H1 (cell line): ENCODE measurements at regions not wholly inside any gene's neighbourhood (a gene's known extent, or its start where the extent isn't known, plus 50 kb on each side); places are given as distances from the start of the nearest gene placed in this dataset.

ENCODE experiments used
- CTCF ChIA-PET: fragments of 300-600 bp; sonication (Branson Sonifier 250); formaldehyde crosslinking; loops from one replicate; lab custom pipeline; 2021; ENCODE audit not compliant: partially characterized antibody; lab: Charles Lee
- POLR2A ChIA-PET: fragments of 300-600 bp; sonication (Branson Sonifier 250); formaldehyde crosslinking; loops from one replicate; lab custom pipeline; 2021; ENCODE audit warnings: inconsistent platforms; ENCODE audit not compliant: partially characterized antibody; lab: Charles Lee
- DNase-seq, 2 experiments: peaks; one replicate each; pipeline versions ENCODE4 v3.0.0 to v3.0.0-alpha.2; 2010 to 2022; ENCODE audit warnings: low spot score in 2 of 2, low read depth in 1 of 2, mixed read lengths in 1 of 2
- FAIRE-seq: peaks from 2 replicates; lab custom pipeline; 2011; peaks lifted over from hg19 to GRCh38; lab: Jason Lieb, UNC
- H2AFZ ChIP-seq: 2 replicates; pipeline ENCODE4 v1.8.1; 2012; ENCODE audit warnings: low read length, inconsistent platforms
- H2AK5ac ChIP-seq: 2 replicates; pipeline ENCODE4 v1.6.1; 2013; ENCODE audit warnings: low read depth, low read length
- H2BK120ac ChIP-seq: replicated peaks from 2 replicates; pipeline ENCODE3; 2013; ENCODE audit warnings: low read depth, low read length, inconsistent platforms
- H2BK12ac ChIP-seq: 2 replicates; pipeline ENCODE4 v1.6.1; 2013; ENCODE audit warnings: low read depth, low read length
- H2BK15ac ChIP-seq: 2 replicates; pipeline ENCODE4 v1.6.1; 2013; ENCODE audit warnings: low read length
- H2BK20ac ChIP-seq: 2 replicates; pipeline ENCODE4 v1.6.1; 2013; ENCODE audit warnings: low read length
- H2BK5ac ChIP-seq: 2 replicates; pipeline ENCODE4 v1.6.1; 2013; ENCODE audit warnings: low read depth, low read length
- H3K14ac ChIP-seq: 2 replicates; pipeline ENCODE4 v1.6.1; 2013; ENCODE audit warnings: inconsistent platforms; ENCODE audit not compliant: insufficient read length
- H3K18ac ChIP-seq: 2 replicates; pipeline ENCODE4 v1.6.1; 2013; ENCODE audit warnings: low read length; ENCODE audit errors: extremely low read depth
- H3K23ac ChIP-seq: 2 replicates; pipeline ENCODE4 v1.6.1; 2013; ENCODE audit warnings: inconsistent platforms; ENCODE audit not compliant: insufficient read length
- H3K23me2 ChIP-seq: 2 replicates; pipeline ENCODE4 v1.6.1; 2013; ENCODE audit warnings: low read depth, low read length
- H3K27ac ChIP-seq: 2 replicates; pipeline ENCODE4 v1.6.1; 2011; ENCODE audit warnings: low read depth, low read length, inconsistent platforms
- H3K27me3 ChIP-seq, 4 experiments: replicated peaks in 1 of 4; 1 replicate in 1 of 4; 2 replicates in 3 of 4; pipeline versions ENCODE4 v1.6.1 to v1.8.1; 2011 to 2013; ENCODE audit warnings: low read length in 3 of 4, mild to moderate bottlenecking in 3 of 4, inconsistent platforms in 2 of 4, mixed read lengths in 2 of 4, moderate library complexity in 1 of 4; ENCODE audit not compliant: control insufficient read depth in 3 of 4, insufficient read depth in 3 of 4; ENCODE audit errors: extremely low read depth in 1 of 4
- H3K36me3 ChIP-seq, 4 experiments: 2 replicates each; pipeline versions ENCODE4 v1.6.1 to v1.8.1; 2011 to 2013; ENCODE audit warnings: mild to moderate bottlenecking in 4 of 4, low read length in 3 of 4, moderate library complexity in 2 of 4, control low read depth in 1 of 4, inconsistent platforms in 1 of 4; ENCODE audit not compliant: insufficient read depth in 4 of 4, control insufficient read depth in 2 of 4
- H3K4ac ChIP-seq: replicated peaks from 2 replicates; pipeline ENCODE3; 2013; ENCODE audit warnings: low read length, low read depth, mixed read lengths, inconsistent platforms; ENCODE audit not compliant: insufficient read length
- H3K4me1 ChIP-seq, 4 experiments: replicated peaks in 1 of 4; 1 replicate in 1 of 4; 2 replicates in 3 of 4; pipeline versions ENCODE4 v1.6.1 to v1.8.1; 2011 to 2013; ENCODE audit warnings: low read length in 3 of 4, inconsistent platforms in 2 of 4, mixed read lengths in 1 of 4; ENCODE audit not compliant: insufficient read depth in 4 of 4, control insufficient read depth in 3 of 4
- H3K4me2 ChIP-seq, 2 experiments: 2 replicates each; pipeline versions ENCODE4 v1.6.1 to v1.8.1; 2011 to 2013; ENCODE audit warnings: low read depth in 2 of 2, low read length in 2 of 2, control low read depth in 1 of 2, inconsistent platforms in 1 of 2, mild to moderate bottlenecking in 1 of 2; ENCODE audit not compliant: insufficient read depth in 1 of 2
- H3K4me3 ChIP-seq, 4 experiments: fragments of 200-600, 300-600 bp in 1 of 4; sonication (generic), shearing (Covaris generic), sonication (Bioruptor Twin) in 1 of 4; 2 replicates each; pipeline versions ENCODE4 v1.5.1 to v1.8.1; 2011 to 2016; ENCODE audit warnings: low read length in 4 of 4, low read depth in 3 of 4, control low read depth in 2 of 4, inconsistent platforms in 2 of 4, mild to moderate bottlenecking in 2 of 4, mixed read lengths in 1 of 4, moderate library complexity in 1 of 4; ENCODE audit not compliant: insufficient read depth in 2 of 4; ENCODE audit errors: extremely low read depth in 1 of 4
- H3K56ac ChIP-seq: replicated peaks from 2 replicates; pipeline ENCODE3; 2013; ENCODE audit warnings: low read depth, mild to moderate bottlenecking, mixed read lengths, low read length, inconsistent platforms; ENCODE audit not compliant: insufficient read length
- H3K79me1 ChIP-seq: 2 replicates; pipeline ENCODE4 v1.6.1; 2013; ENCODE audit warnings: low read depth, low read length, control low read depth
- H3K79me2 ChIP-seq, 2 experiments: 2 replicates each; pipeline versions ENCODE4 v1.6.1 to v1.8.1; 2012 to 2013; ENCODE audit warnings: low read length in 2 of 2, mild to moderate bottlenecking in 2 of 2, inconsistent platforms in 1 of 2; ENCODE audit not compliant: insufficient read depth in 2 of 2, control insufficient read depth in 1 of 2
- H3K9ac ChIP-seq, 4 experiments: replicated peaks in 1 of 4; 1 replicate in 1 of 4; 2 replicates in 3 of 4; pipeline versions ENCODE4 v1.6.1 to v1.8.1; 2011 to 2013; ENCODE audit warnings: low read depth in 3 of 4, low read length in 3 of 4, control low read depth in 2 of 4, mild to moderate bottlenecking in 2 of 4, moderate library complexity in 2 of 4, inconsistent platforms in 1 of 4; ENCODE audit errors: extremely low read depth in 1 of 4
- H3K9me3 ChIP-seq, 2 experiments: 2 replicates each; pipeline versions ENCODE4 v1.6.1 to v1.8.1; 2012 to 2013; ENCODE audit warnings: mild to moderate bottlenecking in 2 of 2, moderate library complexity in 2 of 2, control low read depth in 1 of 2, inconsistent platforms in 1 of 2, low read depth in 1 of 2, low read length in 1 of 2, mixed read lengths in 1 of 2; ENCODE audit not compliant: insufficient read depth in 2 of 2
- H4K20me1 ChIP-seq, 2 experiments: replicated peaks in 1 of 2; 2 replicates each; pipeline versions ENCODE3 to v1.8.1; 2011 to 2013; ENCODE audit warnings: inconsistent platforms in 2 of 2, low read length in 2 of 2, mild to moderate bottlenecking in 1 of 2; ENCODE audit not compliant: insufficient read depth in 2 of 2, control insufficient read depth in 1 of 2
- H4K5ac ChIP-seq: 2 replicates; pipeline ENCODE4 v1.6.1; 2013; ENCODE audit warnings: low read length, low read depth, mixed read lengths, inconsistent platforms; ENCODE audit not compliant: insufficient read length
- H4K8ac ChIP-seq: 2 replicates; pipeline ENCODE4 v1.8.0; 2013; ENCODE audit warnings: mild to moderate bottlenecking, moderate library complexity, low read length, inconsistent platforms; ENCODE audit not compliant: insufficient read depth; ENCODE audit errors: extremely low read depth
- H4K91ac ChIP-seq: replicated peaks from 2 replicates; pipeline ENCODE3; 2013; ENCODE audit warnings: low read length, mixed read lengths, inconsistent platforms; ENCODE audit not compliant: insufficient read length
- BRCA1 ChIP-seq: IDR thresholded peaks from 2 replicates; pipeline ENCODE4 v1.6.1; 2012; ENCODE audit warnings: low read depth, low read length, improper control_type of control experiment
- JUND ChIP-seq: IDR thresholded peaks from 2 replicates; pipeline ENCODE4 v1.6.1; 2011; ENCODE audit warnings: mild to moderate bottlenecking, improper control_type of control experiment, low read length
- NANOG ChIP-seq: IDR thresholded peaks from 2 replicates; pipeline ENCODE4 v1.6.1; 2011; ENCODE audit warnings: low read length, low read depth, mild to moderate bottlenecking, inconsistent platforms; ENCODE audit not compliant: insufficient read depth, poor library complexity, severe bottlenecking
- RNF2 ChIP-seq: fragments of 200-900, 300-1000 bp; sonication (generic); IDR thresholded peaks from 2 replicates; pipeline ENCODE4 v1.7.1; 2016; ENCODE audit warnings: borderline replicate concordance, low read depth, mild to moderate bottlenecking, antibody characterized with exemption, low read length; ENCODE audit not compliant: poor library complexity, severe bottlenecking; ENCODE audit errors: missing control alignments
- SAP30 ChIP-seq: fragments of 300-600 bp; sonication (generic); IDR thresholded peaks from 2 replicates; pipeline ENCODE4 v1.7.1; 2012; ENCODE audit warnings: low read length, moderate library complexity, mild to moderate bottlenecking, inconsistent platforms; ENCODE audit not compliant: insufficient read depth, insufficient replicate concordance
- WGBS, 2 experiments: shearing (Covaris generic) in 1 of 2; methylation state at CpG; one replicate each; pipeline versions ENCODE4 v1.1.6 to v1.1.7; 2013 to 2015; ENCODE audit warnings: low lambda C conversion rate in 2 of 2, mixed read lengths in 2 of 2, inconsistent platforms in 1 of 2, low coverage in 1 of 2, missing lambda C conversion rate in 1 of 2; ENCODE audit not compliant: insufficient replicate concordance in 2 of 2, insufficient coverage in 1 of 2, insufficient read length in 1 of 2; ENCODE audit errors: extremely low coverage in 1 of 2, missing lambda C conversion rate in 1 of 2; 5-methylcytosine and 5-hydroxymethylcytosine counted together

- Histone ChIP-seq H3K23ac (no peak overlapping the region), H3K23me2 (no peaks in the 10 kb centered on the region), H2AK5ac (no peak overlapping the region), H3K9me3 (no peaks in the 10 kb centered on the region), H3K18ac (no peak overlapping the region), H2BK5ac (no peak overlapping the region), H3K27me3 (no peaks in the 10 kb centered on the region)
- CTCF ChIA-PET, result interaction anchor here (1.5 kb wide), 1 partner anchor 11 kb away, joined by 3 read pairs; no protein-coding TSS in a partner anchor
- WGBS, 2 experiments, result 88% methylated on average over 10 of the region's 10 CpGs; no CpG with 5 or more reads in 1 of the 2 experiments
- TF ChIP-seq SAP30 (no peak), JUND (no peak), NANOG (no peak), RNF2 (no peak), BRCA1 (no peak)
- TF ChIP-seq, all 59 proteins: peak for 0
- no peaks in the 10 kb centered on the region for H3K79me2 ChIP-seq
- H2BK12ac ChIP-seq, result no peak overlapping the region
- H2BK120ac ChIP-seq, result no peak overlapping the region
- DNase-seq, result no peak
- no peak overlapping the region for H4K8ac ChIP-seq
- H2BK15ac ChIP-seq, result no peak overlapping the region
- no peak overlapping the region for H3K9ac ChIP-seq
- H2BK20ac ChIP-seq, result no peak overlapping the region
- H3K36me3 ChIP-seq, result no peaks in the 10 kb centered on the region
- POLR2A ChIA-PET, result interaction anchor here (0.6 kb wide), 1 partner anchor 781 kb away, joined by 4 read pairs; no protein-coding TSS in a partner anchor
- no peak overlapping the region for H3K56ac ChIP-seq
- H3K4me3 ChIP-seq, result no peak overlapping the region
- no peak overlapping the region for H3K4me2 ChIP-seq
- H4K5ac ChIP-seq, result no peak overlapping the region
- H4K91ac ChIP-seq, result no peak overlapping the region
- H2AFZ ChIP-seq, result no peak overlapping the region
- no peak for FAIRE-seq
- H3K4ac ChIP-seq, result no peak overlapping the region
- H3K79me1 ChIP-seq, result no peaks in the 10 kb centered on the region
- no peak overlapping the region for H3K14ac ChIP-seq
- H3K27ac ChIP-seq, result no peak overlapping the region
- no peaks in the 10 kb centered on the region for H3K4me1 ChIP-seq
- no peaks in the 10 kb centered on the region for H4K20me1 ChIP-seq
Observed at GRCh38 chr2:145299368-145299767, 779.4 kb upstream of the ZEB2 start.
